Activated T-cell treated with anti-CD3 and anti-CD28 coated beads for 4 hours (primary cell): ENCODE measurements at regions not wholly inside any gene's neighbourhood (a gene's known extent, or its start where the extent isn't known, plus 50 kb on each side); places are given as distances from the start of the nearest gene placed in this dataset.

ENCODE experiments used
- DNase-seq: peaks from one replicate; pipeline ENCODE4 v3.0.0-alpha.2; 2020

- DNase-seq = no peak
Observed at GRCh38 chr21:14716761-14717396, 170.8 kb upstream of the SAMSN1 start.

DNA sequence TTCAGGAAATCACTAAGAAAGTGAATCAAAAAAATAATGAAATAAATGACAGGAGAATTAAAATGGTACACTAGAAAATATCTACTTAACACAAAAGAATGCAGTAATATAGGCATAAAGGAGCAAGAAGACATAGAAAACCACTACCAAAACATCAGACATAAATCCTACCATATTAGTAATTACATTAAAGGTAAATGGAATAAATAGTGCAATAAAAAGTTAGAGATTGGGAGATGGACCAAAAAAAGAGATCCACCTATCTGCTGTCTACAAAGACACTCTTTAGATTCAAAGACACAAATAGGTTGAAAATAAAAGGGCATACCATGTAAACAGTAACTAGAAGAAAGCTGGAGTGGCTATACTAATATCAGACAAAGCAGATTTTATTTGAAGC lies 167.0 kb upstream of the SAMSN1 start:
- no peak for DNase-seq

- DNase-seq = no peak
Observed at GRCh38 chr21:14712121-14712715, 166.1 kb upstream of the SAMSN1 start.

DNA sequence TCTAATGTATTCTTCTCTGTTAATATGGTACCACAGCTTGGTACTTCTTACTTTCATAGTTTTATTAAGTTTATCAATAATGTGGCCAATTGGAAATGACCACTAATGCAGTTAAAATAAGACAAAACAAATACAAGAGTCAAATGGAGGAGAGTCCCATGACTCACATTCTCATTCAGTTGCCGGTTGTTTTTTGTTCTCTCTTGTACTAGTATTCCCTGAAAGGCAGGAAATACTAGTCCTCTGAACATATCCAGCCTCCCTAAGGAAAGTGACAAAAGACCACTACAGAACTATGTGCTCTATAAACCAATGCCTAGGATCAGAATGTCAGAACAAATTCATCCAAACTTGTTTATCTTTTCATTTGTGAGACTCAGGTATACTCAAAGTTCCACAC lies 165.2 kb upstream of the SAMSN1 start:
- no peak for DNase-seq

DNA sequence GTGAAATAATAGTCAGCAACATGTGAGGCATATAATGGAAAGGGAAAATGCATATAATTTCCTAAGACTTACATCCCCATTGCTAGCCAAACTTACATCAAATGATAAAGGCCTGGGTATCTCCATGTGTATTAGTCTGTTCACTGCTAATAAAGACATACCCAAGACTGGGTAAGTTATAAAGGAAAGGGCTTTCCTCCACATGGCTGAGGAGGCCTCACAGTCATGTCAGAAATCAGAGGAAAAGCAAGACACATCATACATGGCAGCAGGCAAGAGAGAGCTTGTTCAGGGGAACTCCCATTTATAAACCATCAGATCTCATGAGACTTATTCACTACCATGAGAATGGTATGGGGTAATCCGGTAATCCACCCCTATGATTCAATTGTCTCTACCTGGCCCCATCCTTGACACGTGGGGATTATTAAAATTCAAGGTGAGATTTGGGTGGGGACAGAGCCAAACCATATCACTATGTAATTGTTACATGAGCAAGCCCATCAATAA lies 161.5 kb upstream of the SAMSN1 start:
- no peak for DNase-seq

DNA sequence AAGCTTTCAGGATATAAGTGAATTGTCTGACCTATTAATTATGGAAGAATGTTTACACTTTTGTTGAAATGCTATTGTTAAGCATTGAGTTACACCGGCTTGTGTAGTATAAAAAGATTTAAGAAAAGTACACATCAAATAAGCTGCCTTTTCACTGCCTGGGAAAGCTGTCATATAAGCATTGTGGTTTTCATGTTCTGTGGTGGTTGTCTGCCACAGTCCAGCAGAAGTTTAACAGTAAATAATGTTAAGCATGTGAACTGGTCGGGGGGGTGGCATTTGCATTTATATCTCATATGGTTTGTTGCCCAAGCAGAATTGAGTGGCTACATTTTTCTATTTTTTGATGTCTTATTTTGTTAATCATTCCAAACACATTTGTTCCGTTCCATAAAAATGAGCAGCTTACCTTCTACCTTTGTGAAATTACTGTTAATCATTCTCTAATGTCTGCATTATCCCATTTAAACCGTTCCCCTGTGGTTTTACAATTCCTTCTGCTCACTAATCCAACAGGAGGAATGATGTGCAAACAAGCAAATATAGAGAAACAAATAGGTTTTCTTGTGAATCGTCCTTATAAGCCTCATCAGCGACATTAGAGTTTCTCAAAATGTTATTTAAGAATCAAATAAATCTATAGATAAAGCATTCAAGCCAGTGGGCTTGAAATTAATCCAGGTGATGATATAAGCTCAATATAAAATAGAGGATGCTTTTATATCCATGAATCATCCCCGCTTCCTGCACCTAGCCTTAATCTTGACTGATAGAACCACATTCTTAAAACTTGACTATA lies 160.8 kb upstream of the SAMSN1 start:
- no peak for DNase-seq

DNA sequence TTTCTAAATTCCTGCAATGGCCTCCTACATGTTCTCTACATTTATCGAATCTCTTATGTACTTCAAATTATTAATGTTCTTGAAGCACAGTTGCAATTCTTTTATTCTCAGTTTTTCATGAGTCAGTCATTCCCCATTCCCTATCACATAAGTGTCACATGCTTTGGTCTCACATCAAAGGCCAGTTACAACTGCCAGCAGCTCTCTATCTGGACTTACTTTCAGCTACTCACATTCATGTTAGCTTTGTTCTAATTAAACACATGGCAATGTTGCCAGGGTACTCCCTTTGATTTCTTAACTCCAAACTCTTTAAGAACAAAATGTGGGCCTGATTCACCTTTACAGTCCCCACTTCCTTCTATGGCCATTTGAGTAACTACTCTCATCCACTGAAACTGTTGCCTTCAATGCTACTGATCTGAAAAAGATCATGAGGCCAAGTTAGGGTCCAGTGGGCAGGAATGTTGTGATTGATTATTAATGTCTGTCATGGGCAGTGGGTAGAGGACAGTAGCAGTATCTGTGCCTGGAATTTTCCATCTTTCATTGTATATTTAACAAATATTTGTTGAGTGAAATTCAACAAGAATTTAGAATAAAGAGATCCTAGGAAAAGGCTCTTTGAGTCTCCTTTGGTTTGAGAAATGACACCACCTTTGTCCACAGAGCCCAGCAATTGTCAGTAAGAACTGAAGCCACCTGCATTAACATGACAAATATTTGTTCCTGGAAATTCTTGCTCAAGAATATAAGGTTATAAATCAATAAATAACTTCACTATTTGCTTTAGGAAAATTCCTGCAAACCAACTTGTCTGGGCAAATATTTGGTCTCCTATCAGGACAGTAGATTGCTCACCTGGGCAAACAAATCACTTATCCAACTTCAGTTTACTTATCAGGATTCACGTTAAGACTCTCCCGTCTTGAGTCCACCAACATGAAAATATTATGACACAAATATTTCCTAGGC lies 153.6 kb upstream of the SAMSN1 start:
- DNase-seq = no peak

DNA sequence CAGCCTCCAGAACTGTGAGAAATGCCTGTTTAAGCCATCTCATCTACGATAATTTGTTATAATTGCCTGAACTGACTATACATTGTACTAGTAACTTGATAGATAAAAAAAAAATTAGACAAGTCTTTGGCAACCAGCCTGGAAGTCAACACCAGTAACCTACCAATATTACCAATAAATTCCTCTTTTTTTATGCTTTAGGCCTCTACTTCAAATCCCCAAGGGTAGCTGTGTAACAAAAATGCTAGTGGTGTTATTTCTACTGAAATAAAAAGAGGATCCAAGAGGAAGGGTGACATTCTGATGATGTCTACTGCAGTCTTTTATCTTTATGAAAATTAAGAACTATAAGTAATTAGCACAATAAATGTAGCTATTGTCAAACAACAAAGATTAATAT lies 151.7 kb upstream of the SAMSN1 start:
- no peak for DNase-seq

DNA sequence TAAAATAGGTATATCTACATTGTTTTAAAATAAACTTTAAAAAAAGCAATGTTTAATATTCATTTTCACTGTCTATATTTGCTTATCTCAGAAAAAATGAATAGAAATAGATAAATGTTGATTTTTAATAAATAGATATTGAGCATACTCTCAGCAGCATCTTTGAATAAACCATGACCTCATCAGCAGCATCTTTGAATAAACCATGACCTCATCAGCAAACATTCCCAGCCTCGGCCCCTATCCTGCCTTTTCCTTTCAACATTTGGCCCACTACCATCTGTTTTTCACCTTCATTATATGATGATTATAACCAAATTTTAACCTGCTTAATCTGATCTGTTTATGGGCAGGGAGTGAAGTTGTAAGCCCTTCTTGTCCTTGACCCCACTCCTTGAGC lies 148.7 kb upstream of the SAMSN1 start:
- no peak for DNase-seq

DNA sequence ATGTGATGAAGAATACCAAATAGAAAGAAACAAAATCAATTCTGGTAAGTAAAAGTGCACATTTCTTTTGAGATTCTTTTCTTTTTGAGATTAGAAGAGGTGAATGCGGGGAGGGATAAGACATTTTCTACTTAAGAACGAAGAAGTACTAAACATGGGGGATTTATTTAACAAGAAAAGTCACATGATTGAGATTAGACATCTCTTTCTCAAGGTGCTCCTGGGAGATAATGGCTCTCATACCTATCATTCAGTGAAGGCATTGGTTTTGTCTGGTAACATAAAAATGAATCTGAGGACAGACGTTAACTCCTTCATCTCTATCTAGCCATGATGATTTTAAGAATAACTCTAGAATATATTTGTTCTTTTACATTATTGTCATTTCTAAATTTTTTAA lies 147.9 kb upstream of the SAMSN1 start:
- no peak for DNase-seq

- DNase-seq = no peak
Observed at GRCh38 chr21:14691914-14692313, 145.8 kb upstream of the SAMSN1 start.

DNA sequence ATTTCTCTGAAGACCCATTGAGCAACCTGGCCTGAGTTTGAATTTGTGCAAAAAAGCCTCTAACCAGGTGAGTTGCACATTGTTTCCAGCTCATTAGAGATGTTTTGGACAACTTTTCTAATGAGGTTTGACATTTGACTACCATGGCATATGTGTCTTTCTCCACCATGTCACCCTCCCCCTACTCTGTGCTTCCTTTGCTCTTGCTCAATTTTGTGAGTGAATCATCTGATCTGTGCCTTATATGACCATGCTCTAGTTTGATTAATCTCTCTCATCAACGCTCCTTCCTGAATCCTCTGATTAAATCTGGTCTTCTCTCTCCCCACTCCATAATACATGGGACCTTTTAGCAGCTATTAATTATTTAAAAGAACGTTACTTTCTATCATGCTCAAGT lies 144.8 kb upstream of the SAMSN1 start:
- DNase-seq = no peak

DNA sequence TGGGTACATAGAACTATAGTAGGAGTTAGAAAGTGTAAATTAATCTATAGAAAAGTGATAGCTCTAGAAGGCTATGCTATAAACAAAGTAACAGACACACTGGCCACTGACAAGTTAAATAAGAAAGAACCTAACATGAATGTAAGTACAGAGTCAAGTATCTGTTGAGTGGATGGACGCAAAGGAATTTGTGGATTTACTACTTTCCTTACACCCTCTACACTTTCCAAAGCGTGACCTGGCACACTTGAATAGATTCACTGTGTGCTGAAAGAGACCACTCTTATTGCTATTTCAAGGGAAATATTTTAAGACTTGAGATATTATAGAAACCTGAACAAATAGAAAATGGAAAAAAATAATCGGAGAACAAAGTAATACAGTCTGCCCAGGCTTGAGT lies 142.8 kb upstream of the SAMSN1 start:
- no peak for DNase-seq

DNA sequence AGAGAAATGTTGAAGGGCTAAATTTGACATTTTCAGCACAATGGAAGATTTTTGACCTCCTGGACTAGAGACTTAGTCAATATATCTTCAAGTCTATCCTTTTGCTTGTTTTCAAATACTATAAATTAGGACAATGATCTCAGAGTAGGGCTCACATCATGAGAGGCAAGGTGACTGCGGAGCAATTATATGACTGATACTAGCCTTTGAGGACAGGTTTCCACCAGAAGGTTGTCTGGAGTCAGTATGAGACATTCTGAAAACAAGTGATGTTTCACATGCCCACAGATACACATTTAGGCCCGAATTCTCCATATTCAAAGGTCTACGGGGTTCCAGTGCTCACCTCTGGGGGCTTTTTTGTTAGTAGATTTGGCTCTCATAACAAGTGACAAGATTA lies 142.3 kb upstream of the SAMSN1 start:
- DNase-seq = no peak

GRCh38 chr21:14687268-14687625 lies 141.1 kb upstream of the SAMSN1 start:
- DNase-seq = no peak

DNA sequence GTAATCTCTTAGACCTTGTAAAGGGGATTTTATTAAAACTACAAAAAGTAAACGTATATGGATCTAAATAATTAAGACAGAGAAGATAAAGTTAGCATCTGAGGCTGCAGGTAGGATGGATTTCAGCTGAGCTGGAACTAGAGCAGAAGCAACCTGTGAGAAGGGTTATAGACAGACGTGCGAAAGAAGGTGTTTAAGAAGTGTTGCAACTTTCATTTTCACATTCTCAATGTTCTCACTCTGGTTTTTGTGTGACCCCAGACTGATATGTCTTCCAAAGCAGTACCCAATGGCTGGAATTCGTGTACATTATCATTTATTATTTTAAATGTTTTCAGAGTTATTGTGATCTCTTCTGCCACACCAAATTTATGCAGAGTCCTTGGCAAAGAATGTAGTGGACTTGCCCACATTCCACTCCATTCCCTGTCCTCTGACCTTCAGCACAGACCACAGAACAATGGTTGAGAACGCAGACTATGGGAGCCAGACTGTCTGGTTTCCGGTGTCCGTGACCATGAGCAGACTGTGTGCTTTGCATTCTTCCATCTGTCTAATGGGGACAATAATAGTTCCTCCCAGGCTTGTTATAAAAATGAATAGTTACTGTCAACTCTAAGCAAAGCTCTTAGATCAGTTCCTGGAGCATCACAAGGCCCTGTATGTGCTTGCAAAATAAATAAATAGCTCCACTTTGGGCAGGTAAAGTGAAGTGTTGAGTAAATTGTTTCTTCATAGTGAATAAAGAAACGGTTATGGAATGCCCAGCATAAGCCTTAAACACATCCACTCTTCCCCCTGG lies 140.6 kb upstream of the SAMSN1 start:
- DNase-seq = no peak

DNA sequence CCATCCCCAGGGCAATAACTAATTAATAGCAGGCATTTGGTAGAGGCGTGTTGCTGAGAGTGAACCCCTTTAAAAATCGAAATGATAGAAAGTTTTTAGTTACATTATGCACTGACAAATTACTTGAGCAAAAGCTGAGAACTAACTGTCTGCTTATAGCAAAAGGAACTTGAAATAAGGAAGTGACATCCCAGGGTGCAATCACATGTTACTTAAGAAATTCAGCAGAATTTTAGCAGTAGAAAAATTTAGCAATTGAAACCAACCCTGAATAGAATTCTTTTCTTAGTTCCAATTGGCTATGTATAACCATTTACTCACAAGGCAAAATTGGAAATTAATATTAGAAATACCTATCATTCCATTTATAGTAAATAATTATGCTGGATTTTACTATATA lies 139.5 kb upstream of the SAMSN1 start:
- no peak for DNase-seq

GRCh38 chr21:14684071-14684470 lies 138.0 kb upstream of the SAMSN1 start:
- no peak for DNase-seq

GRCh38 chr21:14683063-14683462 lies 136.9 kb upstream of the SAMSN1 start:
- no peak for DNase-seq

DNA sequence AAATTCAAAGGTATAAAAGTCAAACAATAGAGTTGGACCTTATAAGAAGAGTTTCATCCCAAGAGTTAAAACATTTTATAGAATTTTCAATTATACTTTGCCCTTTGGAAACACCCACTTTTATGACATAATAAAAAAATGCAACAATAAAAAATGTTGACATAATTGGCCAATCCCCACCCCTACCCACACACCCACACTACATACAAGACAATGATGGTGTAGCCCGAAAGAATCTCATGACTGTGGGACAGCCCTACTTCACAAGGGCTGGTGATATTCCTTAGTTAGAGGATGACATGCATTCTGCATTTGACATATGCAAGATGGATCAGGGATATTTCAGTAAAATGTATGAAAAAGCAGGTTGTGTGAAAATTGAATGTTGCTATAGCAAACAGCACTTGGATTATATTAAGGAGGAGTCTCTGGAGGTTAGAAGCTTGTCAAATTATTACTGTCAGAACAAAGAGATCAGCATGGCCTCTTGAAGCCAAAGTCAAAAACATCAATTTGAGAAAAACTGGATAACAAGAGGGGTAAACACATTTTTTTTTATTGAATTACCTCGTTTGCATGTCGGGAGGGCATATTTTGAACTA lies 133.0 kb upstream of the SAMSN1 start:
- no peak for DNase-seq

DNA sequence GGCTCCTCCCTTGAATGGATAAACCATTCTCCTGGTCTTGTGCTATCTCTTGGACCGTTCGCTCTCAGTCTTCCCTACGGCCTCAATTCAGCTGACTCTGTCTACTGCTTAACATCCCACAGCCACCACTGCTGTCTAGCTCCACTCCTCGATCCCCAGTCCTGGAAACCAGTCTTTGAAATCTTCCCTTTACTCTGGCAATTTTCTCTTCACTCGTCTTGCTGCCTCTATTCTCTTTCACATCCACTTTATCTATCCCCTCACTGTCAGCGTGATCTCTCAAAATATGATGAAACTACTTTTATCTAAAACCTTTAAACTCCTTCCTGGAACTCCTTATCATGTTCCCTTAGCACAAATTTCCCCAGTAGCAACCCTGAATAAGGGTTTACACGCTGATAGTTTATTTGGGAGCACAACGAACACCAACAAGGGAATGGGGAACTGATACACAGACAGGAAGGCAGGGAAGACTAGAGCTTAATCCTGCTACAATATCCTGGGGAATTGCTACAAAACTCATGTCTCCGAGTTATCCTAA lies 131.6 kb upstream of the SAMSN1 start:
- no peak for DNase-seq
